Activated naive CD4-positive, alpha-beta T cell (primary cell): ENCODE measurements at regions not wholly inside any gene's neighbourhood (a gene's known extent, or its start where the extent isn't known, plus 50 kb on each side); places are given as distances from the start of the nearest gene placed in this dataset.
A peak's percentile ranks its signal among the peaks of the same experiment; 100 is the strongest.
"Not testable (repeated sequence)": the region's sequence is repeated elsewhere in the genome, so short reads cannot be mapped to it uniquely, and the experiment has no call there.

ENCODE experiments used
- DNase-seq, 4 experiments: peaks; one replicate each; lab custom pipeline; 2025; lab: John Stamatoyannopoulos, UW

DNA sequence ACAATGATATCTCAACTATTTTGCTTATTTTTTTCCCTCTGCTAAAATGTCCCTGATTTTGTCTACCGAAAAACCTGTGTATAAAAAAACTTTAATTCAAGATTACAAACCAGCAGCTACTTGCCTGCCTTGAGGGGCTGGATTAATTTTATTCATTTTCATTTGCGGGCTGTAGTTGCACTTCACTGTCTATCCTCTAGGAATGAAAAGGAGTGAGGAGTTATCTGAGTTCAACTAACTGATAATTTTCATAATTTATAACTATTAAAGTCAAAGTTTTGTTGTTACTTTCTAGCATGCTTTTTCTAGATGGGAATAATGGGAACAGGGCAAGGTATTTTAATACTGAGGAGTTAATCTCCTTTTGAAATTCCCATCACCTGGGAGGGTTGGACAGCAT lies 50.3 kb upstream of the AGTPBP1 start:
- DNase-seq, result not testable (repeated sequence)

DNA sequence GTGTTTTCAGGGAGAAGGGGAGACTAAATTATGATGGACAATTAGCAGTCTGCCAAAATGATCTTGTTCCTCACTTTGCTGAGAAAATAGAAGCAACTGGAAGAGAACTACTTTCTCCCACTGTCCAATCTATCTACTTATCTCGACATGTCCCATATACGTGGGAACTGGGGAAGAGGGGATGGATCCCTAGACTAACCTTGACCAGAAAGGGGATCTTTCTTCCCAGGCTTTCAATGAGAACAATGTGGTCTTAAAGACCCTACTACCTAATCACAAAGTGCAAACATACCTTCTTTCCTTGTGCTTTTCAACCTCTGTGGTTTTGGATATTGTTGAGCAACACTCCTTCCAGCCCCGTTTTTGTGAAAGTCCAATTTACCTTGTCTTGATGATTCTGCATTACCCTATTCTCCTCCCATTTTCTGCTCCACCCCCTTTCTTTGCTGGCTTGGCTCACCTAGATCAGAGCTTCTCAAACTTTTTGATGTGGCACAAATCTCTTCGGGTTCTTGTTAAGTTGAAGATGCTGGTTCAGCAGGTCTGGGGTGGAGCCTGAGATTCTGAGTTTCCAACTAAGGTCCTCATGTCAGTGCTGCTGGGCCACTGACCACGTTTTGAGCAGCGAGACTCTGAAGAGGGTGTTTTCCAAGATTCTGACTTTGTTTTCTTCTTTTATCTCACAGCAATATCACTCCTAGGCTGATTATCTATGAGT lies 61.4 kb upstream of the AGTPBP1 start:
- DNase-seq, result peak in 1 of 4 experiments; percentile 7

DNA sequence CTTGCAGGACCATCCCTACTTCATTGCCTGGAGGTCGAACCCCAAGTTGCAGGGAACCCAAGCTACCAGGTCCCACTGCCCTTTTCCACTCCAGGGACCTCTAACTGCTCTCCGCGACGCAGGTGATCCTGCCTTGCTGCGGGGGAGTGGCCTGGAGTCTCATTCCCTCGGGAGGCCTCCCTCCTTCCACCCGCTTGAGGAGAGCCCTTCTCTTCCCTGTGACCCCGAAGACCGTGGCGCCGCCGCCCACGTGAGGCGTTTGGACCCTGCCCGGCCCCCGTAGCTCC lies 63.0 kb upstream of the AGTPBP1 start:
- not testable (repeated sequence) for DNase-seq

DNA sequence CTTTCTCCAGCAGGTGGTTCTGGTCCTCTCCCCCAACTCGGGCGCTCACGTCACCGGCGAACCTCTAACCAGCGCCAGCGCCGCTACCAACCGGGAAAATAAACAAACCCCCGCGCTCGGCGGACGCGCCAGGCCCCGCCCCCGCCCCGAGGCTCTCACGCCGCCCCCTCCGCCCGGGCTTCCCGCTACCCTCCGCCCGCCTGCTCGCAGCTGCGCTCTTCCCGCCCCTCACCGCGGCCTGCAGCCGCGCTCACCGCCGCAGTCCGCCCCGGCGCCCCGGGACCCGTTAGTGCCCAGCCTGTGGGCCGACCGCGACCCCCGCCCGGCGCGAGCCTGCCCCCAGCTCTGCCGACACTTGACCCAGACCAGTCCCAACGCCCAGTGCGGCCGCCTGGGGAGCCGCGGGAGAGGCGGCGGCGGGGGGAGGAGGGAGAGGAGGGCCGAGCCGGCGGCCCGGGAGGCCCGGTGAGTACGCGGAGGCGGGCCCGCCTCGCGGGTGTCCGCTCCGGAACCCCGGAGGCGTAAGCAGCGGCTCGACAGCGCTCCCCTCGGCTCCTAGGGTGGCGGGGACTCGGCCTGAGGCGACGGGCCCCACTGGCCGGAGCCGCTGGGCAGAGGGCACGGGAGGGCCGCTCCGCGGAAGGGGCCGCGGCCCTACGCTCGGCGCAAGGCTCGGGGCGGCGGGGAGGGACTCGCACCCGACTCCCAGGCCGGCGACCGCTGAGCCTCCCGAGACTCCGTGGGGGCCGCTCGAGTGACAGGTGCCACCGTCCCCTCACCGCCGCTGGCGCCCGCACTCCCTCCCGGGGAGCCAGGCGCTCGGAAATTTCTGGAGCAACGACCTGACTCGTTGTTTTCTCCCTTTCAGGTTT lies 63.6 kb upstream of the AGTPBP1 start:
- peak; percentile 31 to 75 (median 51) for DNase-seq

DNA sequence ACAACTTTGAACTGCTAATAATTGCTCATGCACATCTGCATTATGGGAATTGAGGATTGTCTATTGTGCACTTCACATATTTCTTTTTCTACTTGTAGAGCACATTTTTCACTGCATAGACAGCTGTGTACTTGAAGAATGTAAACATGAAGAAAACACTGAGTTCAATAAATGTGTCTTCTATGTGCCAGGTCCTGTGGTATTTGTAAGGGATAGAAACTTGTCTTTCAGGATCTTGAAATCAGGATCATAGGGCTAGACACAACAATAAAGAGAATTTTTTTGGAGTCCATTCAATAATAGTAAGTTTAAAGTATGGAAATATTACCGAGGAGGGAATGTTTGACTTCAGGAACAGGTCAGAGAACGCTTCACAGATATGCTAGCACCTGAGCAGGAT lies 66.6 kb upstream of the AGTPBP1 start:
- not testable (repeated sequence) for DNase-seq

DNA sequence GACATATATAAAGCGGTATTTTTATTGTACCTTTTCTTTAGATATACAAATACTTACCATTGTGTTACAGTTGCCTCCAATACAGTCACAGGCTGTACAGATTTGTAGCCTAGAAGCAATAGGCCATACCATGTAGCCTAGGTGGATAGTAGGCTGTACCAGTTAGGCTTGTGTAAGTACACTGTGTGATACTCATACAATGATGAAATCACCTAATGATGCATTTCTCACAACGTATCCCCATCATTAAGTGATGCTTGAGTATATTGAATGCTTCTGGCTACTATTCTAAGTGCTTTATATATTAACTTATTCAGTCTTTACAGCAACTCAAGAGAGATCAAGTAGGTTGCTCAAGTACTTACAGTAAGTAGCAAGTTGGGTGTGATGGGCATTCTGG lies 71.6 kb upstream of the AGTPBP1 start:
- not testable (repeated sequence) for DNase-seq

DNA sequence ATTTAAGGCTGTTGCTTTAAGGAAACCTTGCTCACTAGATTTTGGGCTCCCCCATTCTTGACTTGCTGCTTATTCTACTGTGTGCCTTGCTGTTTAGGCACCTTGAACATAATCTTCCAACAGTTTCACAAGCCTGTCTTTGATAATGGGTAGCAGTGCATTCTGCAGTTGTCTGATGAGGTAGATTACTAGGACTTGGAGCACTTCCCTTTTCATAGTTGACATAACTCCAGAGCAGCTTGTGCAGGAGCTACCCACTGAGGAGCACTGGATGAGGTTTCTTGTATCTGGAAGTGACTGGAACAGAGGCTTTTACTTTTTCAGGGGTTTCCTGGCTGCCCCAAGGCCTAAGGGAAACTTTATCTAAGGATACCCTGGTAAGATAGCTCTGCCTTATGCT lies 73.0 kb upstream of the AGTPBP1 start:
- DNase-seq, result not testable (repeated sequence)

DNA sequence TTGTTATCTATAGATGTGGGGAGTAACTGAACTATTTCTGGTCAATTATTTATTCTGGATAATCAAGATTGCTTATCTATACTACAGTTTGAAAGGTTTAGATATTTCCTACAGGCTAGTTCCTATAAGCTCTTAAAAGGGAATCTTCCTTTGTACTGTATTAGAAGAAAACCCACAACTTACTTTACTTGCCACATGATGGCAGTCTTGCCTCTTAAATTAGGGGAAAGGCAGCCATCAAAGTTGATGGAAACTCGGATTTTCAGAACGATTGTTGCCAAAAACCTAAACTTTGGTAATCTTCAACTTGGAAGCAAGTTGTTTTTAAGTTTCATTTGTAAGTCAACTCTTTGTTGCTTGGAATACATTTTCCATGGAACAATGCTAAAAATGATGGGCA lies 77.2 kb upstream of the AGTPBP1 start:
- not testable (repeated sequence) for DNase-seq

DNA sequence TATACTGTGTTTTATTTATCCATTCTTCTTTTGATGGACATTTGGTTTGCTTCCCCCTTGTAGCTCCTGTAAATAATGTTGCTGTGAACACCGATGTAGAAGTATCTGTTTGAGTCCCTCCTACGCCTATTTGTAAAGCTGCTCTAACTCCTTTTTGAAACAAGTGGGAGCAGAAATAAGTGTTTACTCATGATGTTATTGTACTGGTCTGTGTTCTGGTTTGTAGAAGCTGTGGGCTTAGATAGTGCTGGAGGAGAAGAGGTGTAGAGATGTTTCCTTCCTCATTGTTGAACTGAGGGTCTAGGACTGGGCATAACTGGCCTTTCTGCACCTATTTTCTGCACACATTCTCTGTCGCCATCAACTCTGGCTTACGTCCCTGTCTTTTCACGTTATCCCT lies 78.8 kb upstream of the AGTPBP1 start:
- not testable (repeated sequence) for DNase-seq

DNA sequence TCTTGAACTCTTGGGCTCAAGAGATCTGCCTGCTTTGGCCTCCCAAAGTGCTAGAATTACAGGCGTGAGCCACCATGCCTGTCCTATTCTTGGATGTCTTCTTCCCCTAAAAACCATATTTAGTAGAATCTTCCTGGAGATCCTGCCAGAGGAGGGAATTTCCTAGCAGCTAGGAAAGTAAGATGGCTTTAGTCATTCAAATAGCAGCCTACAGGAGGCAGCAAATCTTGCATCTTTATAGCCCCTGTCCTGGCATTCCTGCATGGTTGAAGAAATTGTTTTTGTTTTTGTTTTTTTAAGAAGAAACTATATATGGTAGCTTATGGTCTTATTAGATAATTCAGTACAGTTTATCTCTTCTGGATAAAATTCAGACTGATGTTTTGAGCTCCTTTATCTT lies 83.2 kb upstream of the AGTPBP1 start:
- DNase-seq, result not testable (repeated sequence)

DNA sequence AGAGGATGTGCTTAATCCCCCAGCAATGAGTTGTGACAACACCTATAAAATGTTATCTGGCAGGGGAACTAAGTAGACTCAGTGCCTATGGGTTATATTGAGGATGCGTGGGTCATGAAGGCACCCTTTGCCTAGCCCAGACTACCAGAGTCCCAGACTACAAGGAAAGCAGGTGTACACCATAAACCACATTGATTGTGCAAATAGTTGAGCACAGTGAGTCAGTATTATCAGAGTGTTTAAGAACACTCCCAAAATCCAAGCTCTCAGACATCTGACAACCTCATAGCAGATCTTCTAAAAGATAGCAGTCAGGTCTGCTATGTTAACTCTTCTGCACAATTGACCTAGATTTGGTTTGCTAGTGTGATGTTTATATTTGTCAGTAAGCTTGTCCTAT lies 92.8 kb upstream of the AGTPBP1 start:
- DNase-seq, result not testable (repeated sequence)

DNA sequence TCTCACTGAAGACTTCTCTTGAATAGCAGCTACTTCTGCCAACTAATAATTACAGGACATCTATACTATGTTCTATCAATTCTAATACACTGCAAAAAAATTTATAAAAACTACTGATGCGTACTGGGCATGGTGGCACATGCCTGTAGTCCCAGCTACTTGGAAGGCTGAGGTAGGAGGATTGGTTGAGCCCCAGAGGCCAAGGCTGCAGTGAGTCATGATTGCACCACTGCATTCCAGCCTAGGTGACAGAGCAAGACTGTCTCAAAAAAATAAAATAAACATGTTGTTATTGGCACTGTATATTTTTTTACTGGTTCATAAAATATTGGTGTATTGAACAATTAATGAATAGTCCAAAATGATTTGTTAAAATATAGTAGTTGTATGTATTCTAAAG lies 97.0 kb upstream of the NAA35 start:
- not testable (repeated sequence) for DNase-seq

DNA sequence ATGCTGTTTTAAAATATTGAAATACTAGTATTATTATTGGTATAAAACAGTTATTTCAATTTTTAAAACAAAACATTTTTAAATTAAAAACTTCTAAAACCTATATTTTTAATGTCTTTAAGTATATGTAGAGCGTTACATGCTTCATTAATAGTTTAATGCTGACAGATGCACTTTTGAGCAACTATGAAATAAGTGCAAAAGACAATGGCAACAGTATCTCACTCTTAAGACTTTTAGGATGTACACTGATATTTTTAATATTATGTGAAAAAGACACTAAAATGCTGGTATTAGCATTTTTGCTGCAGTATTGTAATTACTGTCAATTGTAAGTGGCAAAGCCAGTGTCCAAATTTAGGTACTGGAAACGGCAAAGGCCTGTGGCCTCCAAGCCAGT lies 93.2 kb upstream of the NAA35 start:
- DNase-seq, result not testable (repeated sequence)

DNA sequence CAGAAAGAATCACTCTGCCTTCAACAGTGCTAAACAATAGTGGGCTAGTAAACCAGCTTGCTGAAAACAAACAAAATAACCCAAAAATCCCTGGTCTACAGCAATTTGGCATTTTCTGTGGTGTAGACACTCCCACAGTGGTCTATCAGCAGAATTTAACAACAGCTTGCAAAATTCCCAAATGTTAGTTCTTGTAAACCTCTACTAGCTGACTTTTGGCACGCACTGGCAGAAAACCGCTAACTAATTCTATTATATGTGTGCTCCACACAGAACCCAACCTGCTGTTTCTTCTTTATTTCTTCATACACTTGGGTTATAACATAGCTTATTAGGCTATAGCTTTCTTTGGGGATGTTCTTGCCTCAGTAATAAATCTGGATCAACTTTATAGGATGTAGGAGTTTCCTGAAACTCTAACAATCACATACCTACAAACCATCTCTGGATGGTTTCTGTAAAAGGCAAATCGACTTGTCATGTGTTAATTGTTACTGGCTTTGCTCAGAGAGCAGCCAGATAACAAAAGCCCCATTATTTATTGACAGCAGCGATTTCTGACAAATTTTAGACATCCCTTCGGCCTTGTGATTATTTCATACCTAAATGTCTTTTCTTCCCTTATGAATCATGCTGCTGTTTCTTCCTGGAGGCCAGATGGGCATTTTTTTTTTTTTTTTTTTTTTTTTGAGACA lies 82.7 kb upstream of the NAA35 start:
- DNase-seq, result no peak

DNA sequence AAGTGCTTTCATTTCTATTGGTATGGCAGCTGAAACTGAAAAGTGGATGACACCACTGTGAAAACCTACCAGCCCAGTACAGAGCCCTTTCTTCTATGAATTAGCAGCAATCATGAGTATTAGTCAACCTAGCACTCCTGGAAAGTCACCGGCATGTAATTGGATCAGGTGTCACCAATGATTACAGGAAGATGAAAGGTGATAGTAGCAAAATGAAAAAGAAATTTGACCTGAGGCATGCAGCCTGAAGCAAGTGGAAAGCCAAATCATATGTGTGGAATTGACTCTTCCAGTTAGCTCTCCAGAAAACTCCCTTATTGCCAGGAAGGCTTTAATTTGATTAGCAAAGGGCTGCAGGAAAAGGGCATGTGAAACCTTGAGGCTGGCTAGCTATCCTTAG lies 81.2 kb upstream of the NAA35 start:
- DNase-seq, result no peak

DNA sequence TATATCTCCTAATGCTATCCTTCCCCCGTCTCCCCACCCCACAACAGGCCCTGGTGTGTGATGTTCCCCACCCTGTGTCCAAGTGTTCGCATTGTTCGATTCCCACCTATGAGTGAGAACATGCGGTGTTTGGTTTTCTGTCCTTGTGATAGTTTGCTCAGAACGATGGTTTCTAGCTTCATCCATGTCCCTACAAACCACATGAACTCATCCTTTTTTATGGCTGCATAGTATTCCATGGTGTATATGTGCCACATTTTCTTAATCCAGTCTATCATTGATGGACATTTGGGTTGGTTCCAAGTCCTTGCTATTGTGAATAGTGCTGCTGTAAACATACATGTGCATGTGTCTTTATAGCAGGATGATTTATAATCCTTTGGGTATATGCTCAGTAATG lies 79.1 kb upstream of the NAA35 start:
- not testable (repeated sequence) for DNase-seq

DNA sequence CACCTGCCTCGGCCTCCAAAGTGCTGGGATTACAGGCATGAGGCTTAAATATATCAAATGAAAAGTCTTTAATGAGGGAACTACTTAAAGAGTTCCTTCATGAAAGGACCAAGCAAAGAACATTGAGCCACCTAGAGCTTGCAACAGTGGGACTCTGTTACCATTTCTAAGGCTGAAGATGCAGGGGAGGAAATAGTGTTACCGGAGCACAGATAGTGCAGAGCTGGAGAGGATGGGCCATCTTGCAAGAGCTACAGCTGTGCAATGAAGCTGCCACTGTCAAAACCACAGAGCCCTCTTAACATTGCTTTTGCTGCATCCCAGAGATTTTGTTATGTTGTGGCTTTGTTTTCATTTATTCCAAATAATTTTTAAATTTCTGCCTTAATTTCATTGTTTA lies 77.1 kb upstream of the NAA35 start:
- no peak for DNase-seq

DNA sequence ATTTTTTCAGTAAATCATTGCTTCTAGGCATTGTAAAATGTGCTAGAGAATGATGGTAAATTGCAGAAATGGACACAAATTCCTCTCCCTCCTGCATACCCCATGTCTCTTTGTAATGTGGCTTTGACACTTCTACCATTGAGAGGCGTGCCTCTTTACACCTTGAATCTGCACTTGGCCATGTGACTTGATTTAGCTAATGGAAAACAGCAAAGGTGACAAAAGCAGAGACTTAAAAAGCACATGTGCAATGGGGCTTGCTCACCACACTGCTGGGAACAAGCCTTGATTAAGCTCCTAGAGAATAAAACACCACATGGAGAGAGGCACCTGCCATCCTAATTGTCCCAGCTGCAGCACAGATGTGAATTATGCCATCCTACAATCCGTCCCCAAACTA lies 69.9 kb upstream of the NAA35 start:
- no peak for DNase-seq

DNA sequence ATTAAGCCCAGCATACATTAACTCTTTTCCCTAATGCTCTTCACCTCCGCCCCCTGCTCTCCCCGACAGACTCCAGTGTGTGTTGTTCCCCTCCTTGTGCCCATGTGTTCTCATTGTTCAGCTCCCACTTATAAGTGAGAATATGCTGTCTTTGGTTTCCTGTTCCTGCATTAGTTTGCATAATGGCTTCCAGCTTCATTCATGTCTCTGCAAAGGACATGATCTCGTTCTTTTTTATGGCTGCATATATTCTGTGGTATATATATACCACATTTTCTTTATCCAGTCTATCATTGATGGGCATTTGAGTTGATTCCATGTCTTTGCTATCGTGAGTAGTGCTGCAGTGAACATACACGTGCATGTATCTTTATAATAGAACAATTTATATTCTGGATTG lies 69.3 kb upstream of the NAA35 start:
- not testable (repeated sequence) for DNase-seq

DNA sequence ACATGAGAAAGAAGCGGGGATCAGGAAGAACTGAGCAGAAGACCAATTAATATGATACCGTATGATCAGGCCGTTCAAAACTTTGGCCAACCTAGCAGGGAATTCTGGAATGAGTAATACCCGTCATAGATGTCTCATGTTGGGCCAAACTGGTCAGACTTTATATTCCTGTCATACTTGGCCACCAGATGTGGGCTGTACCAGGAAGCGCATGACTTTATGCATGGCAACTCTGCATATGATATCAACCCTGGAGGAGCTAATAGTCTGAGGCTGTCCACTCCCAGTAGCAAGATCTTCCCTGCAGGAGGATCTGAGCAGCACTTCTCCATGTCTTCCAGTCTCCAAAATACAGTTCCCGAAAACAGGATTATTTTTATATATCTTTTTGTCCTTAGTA lies 68.5 kb upstream of the NAA35 start:
- no peak for DNase-seq

DNA sequence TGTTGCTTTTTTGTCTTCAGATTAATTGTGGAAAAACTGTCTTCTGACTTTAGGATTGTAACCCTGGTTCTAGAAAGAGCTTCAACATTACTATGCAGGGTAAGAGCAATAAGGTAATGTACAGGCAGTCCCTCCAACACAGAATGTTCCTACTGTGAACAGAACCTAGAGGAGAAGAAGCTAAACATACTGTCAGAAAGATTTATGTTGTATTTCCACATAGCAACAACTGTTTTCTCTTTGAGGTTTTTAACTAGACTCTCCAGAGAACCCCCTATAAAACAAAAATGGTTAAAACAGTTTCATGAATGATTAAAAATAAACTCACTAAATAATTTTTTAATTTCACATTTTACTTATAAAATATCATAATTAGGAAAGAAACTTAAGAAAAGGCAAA lies 64.3 kb upstream of the NAA35 start:
- DNase-seq, result no peak

DNA sequence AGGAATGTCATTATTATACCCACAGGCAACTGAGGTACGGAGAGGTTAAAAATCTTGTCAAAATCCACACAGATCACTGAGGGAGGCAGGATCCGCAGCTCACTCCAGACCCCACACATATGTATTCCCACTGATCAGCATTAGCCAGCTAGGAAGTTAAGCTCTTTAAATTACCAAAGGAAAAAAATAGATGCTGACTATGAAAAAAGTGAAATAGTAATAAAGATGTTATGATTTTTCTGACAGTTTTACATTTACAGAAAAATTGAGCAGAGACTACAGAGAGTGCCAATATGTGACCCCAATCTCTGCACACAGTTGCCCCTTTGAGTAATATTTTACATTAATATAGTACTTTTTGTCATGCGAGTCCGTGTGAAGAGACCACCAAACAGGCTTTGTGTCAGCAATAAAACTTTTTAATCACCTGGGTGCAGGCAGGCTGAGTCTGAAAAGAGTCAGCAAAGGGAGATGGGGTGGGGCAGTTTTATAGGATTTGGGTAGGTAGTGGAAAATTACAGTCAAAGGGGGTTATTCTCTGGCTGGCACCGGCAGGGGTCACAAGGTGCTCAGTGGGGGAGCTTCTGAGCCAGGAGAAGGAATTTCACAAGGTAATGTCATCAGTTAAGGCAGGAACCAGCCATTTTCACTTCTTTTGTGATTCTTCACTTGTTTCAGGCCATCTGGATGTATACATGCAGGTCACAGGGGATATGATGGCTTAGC lies 61.9 kb upstream of the NAA35 start:
- not testable (repeated sequence) for DNase-seq
